ENCODE measurements at regions not wholly inside any gene's neighbourhood (a gene's known extent, or its start where the extent isn't known, plus 50 kb on each side); places are given as distances from the start of the nearest gene placed in this dataset.
A peak's percentile ranks its signal among the peaks of the same experiment; 100 is the strongest.

DNA sequence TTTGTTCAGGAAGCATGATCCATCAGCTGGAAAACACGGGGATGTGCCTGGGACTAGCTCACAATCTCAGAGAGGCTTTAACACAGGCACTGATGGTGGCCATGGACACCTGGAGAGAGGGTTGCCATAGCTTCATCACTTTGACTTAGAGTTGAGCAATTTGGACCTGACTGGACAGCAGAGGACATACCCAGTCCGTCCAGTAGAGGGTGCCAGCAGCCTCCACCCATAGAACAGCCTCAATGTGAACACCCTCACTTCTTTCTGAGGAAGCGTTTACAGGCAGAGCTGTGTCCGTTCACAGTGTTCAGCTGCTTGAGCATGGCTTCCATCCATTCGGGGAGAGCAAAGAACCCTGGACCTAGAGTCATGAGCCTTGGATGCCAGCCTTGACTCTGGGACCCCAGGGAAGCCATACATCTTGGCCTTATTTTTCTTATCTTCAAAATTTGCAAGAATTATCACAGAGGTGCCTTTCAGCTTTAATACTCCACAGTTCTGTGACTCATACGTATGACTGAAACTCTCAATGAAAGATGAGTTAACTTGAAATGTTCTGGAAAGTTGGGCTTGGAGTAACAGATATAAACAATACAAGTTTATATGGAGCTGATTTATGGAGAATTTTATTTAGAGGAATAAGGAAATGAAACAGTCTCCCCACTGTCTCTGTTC lies 302.9 kb upstream of the PODXL start:
- peak; percentile 52 for DNase-seq
- H3K4me2 ChIP-seq (ENCODE audit: insufficient read depth, low read length) = no peak overlapping the region
- peak; percentile 83 for ATAC-seq (ENCODE audit: insufficient read depth, low read depth)

DNA sequence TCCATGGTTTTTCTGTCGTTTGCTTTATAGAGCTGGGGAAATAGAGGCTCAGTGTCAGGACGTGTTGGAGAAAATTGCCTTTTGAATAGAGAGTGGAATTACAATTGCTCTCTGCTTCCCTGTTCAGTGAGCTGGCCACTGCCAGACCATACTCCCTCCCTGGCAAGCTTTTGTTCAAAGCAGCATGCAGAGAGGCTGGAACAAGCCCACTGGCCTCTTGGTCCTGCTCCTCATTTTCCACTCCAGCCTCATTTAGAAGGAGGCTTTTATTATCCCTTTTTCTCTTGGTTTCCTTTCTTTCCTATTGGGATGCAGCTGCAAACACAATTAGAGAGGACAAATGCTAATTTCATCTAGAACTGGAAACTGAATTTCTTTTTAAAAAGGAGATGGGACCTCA lies 302.2 kb upstream of the PODXL start:
- H3K4me3 ChIP-seq (ENCODE audit: low read depth in 1 of 2, low read length in 2 of 2) = no peak overlapping the region
- H3K79me2 ChIP-seq (ENCODE audit: insufficient read depth, low read length) = no peaks in the 10 kb centered on the region
- no peak overlapping the region for H3K4me2 ChIP-seq (ENCODE audit: insufficient read depth, low read length)
- TF ChIP-seq, protein P1, sequence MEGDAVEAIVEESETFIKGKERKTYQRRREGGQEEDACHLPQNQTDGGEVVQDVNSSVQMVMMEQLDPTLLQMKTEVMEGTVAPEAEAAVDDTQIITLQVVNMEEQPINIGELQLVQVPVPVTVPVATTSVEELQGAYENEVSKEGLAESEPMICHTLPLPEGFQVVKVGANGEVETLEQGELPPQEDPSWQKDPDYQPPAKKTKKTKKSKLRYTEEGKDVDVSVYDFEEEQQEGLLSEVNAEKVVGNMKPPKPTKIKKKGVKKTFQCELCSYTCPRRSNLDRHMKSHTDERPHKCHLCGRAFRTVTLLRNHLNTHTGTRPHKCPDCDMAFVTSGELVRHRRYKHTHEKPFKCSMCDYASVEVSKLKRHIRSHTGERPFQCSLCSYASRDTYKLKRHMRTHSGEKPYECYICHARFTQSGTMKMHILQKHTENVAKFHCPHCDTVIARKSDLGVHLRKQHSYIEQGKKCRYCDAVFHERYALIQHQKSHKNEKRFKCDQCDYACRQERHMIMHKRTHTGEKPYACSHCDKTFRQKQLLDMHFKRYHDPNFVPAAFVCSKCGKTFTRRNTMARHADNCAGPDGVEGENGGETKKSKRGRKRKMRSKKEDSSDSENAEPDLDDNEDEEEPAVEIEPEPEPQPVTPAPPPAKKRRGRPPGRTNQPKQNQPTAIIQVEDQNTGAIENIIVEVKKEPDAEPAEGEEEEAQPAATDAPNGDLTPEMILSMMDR (IDR thresholded peaks at IDR 0.05; ENCODE audit: borderline replicate concordance, extremely low read depth, low read length, poor library complexity, severe bottlenecking) = no peak
- no peak for TF ChIP-seq EZH2 (IDR thresholded peaks at IDR 0.05; ENCODE audit: borderline replicate concordance, low read depth, low read length, severe bottlenecking)
- no peak for ATAC-seq (ENCODE audit: insufficient read depth, low read depth)
- H3K27ac ChIP-seq (ENCODE audit: low read length) = no peak overlapping the region
- H3K27me3 ChIP-seq (ENCODE audit: insufficient read depth, low read length, poor library complexity) = peaks cover 6% of the 10 kb centered on the region
- H2AFZ ChIP-seq (ENCODE audit: low read depth, low read length) = no peak overlapping the region
- no peaks in the 10 kb centered on the region for H3K4me1 ChIP-seq (ENCODE audit: insufficient read depth, low read length)
- no peak overlapping the region for H3K9ac ChIP-seq (ENCODE audit: low read depth, low read length)
- H4K20me1 ChIP-seq (ENCODE audit: insufficient read depth, low read length) = no peaks in the 10 kb centered on the region
- H3K36me3 ChIP-seq (ENCODE audit: insufficient read depth, low read length) = no peaks in the 10 kb centered on the region
- no peak for DNase-seq
- peaks cover 18% of the 10 kb centered on the region for H3K9me3 ChIP-seq (ENCODE audit: insufficient read depth, low read length, severe bottlenecking)

More for the DNA sequence above, 302.9 kb upstream of the PODXL start:
- Histone ChIP-seq H3K4me3 (ENCODE audit: low read depth in 1 of 2, low read length in 2 of 2) (no peak overlapping the region), H3K36me3 (ENCODE audit: insufficient read depth, low read length) (no peaks in the 10 kb centered on the region), H3K27ac (ENCODE audit: low read length) (no peak overlapping the region), H4K20me1 (ENCODE audit: insufficient read depth, low read length) (no peaks in the 10 kb centered on the region), H3K27me3 (ENCODE audit: insufficient read depth, low read length, poor library complexity) (peaks cover 6% of the 10 kb centered on the region), H3K9ac (ENCODE audit: low read depth, low read length) (no peak overlapping the region), H3K4me1 (ENCODE audit: insufficient read depth, low read length) (no peaks in the 10 kb centered on the region), H3K79me2 (ENCODE audit: insufficient read depth, low read length) (no peaks in the 10 kb centered on the region), H3K9me3 (ENCODE audit: insufficient read depth, low read length, severe bottlenecking) (peaks cover 12% of the 10 kb centered on the region), H2AFZ (ENCODE audit: low read depth, low read length) (no peak overlapping the region)
- no peak for TF ChIP-seq EZH2 (IDR thresholded peaks at IDR 0.05; ENCODE audit: borderline replicate concordance, low read depth, low read length, severe bottlenecking)
- TF ChIP-seq, protein P1 (IDR thresholded peaks at IDR 0.05; ENCODE audit: borderline replicate concordance, extremely low read depth, low read length, poor library complexity, severe bottlenecking) = peak; percentile 85

DNA sequence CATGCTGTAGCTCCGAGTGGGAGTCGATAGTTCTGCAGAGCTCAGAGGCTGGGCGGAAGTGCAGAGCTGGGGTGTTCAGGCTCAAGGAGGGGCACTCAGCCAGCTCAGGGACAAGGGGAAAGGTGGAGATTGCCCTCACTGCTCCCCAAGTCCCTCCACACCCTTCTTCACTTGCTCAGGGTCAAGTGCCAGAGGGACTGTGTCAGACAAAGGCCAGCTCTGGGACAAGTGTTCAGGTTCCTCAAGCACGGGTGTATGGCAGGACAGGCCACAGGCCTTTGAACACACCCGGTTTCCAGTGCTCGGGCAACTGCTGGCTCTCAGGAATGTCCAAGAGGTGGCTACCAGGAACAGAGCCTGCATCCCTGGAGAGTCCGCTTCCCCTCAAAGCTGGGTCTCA lies 293.0 kb upstream of the PODXL start:
- Histone ChIP-seq H3K27me3 (ENCODE audit: insufficient read depth, low read length, poor library complexity) (no peaks in the 10 kb centered on the region), H4K20me1 (ENCODE audit: insufficient read depth, low read length) (no peaks in the 10 kb centered on the region), H3K9ac (ENCODE audit: low read depth, low read length) (no peak overlapping the region), H3K27ac (ENCODE audit: low read length) (no peak overlapping the region), H3K9me3 (ENCODE audit: insufficient read depth, low read length, severe bottlenecking) (peaks cover 10% of the 10 kb centered on the region), H3K36me3 (ENCODE audit: insufficient read depth, low read length) (no peaks in the 10 kb centered on the region), H2AFZ (ENCODE audit: low read depth, low read length) (no peak overlapping the region), H3K4me3 (ENCODE audit: low read depth in 1 of 2, low read length in 2 of 2) (no peak overlapping the region), H3K4me2 (ENCODE audit: insufficient read depth, low read length) (no peak overlapping the region), H3K79me2 (ENCODE audit: insufficient read depth, low read length) (no peaks in the 10 kb centered on the region), H3K4me1 (ENCODE audit: insufficient read depth, low read length) (no peaks in the 10 kb centered on the region)
- DNase-seq = no peak
- ATAC-seq (ENCODE audit: insufficient read depth, low read depth) = no peak
- TF ChIP-seq, protein P1 (IDR thresholded peaks at IDR 0.05; ENCODE audit: borderline replicate concordance, extremely low read depth, low read length, poor library complexity, severe bottlenecking) = no peak
- TF ChIP-seq EZH2 (IDR thresholded peaks at IDR 0.05; ENCODE audit: borderline replicate concordance, low read depth, low read length, severe bottlenecking) = no peak
